ENCODE measurements at regions not wholly inside any gene's neighbourhood (a gene's known extent, or its start where the extent isn't known, plus 50 kb on each side); places are given as distances from the start of the nearest gene placed in this dataset.

DNA sequence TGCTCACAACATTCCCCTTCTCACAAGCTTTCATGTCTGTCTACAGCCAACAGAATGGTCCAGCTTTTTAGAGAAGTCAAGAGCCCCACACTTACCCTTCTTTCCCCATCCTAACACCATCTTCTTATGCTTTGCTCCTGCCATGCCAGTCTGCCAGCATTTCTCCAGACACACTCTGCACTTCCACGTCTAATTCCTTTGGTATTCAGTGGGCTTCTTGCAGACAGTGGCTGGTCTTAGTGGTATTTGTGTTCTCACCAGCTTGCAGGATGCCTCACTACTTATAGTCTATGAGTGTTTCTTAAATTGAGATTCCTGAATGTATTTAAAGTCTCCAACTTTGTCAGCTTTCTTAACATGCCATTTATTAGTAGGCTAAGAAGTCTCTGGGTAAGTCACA lies 154.4 kb downstream of the BBOX1 start:
- CTCF ChIA-PET, result interaction anchor here (1.1 kb wide), 1 partner anchor 102 kb away, joined by 3 read pairs; no protein-coding TSS in a partner anchor
- no peaks in the 10 kb centered on the region for H3K4me1 ChIP-seq (ENCODE audit: control insufficient read depth in 1 of 2, insufficient read depth in 2 of 2, low read length in 2 of 2)

DNA sequence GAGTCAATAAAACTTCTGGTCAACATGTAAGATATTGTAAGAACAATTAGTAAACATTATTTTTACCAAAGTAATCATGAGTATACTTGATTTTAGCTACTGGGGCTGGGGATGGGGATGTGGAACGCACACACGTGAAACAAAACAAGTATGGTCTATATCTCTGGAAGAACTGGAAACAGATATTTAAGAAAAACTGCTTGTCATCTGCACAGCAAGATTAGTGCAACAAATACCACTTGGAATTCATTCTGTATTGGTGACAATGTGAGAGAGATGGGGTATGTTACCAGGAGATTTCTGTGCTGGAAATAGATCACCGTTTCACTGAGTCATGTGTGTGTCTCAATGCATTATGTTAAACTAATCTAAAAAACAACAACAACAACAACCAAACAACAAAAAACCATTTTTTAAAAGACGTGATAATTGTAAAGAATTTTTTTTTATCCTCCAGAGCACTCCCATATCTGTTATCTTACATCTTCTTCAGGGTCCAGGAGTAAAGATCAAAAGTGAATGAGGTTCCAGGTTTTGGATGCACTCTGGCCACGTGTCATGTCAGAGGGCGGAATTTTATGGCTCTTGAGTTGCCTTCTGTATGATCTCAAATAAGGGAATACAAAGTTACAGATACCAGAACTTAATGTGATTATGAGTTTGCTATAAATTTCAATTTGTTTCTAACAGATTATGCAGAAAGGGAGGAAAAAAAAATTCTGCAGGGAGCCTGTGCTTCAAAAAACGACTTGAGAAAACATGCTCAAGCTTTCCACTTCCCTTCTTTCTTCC lies 153.0 kb downstream of the BBOX1 start:
- H3K79me2 ChIP-seq (ENCODE audit: insufficient read depth, low read length), result no peaks in the 10 kb centered on the region
- no peaks in the 10 kb centered on the region for H4K20me1 ChIP-seq (ENCODE audit: insufficient read depth)
- H3K9ac ChIP-seq (ENCODE audit: low read length), result no peak overlapping the region
- no peaks in the 10 kb centered on the region for H3K9me3 ChIP-seq (ENCODE audit: control insufficient read depth in 1 of 2, insufficient read depth in 1 of 2, low read depth in 1 of 2, low read length in 2 of 2)
- RAD21 ChIA-PET (ENCODE audit: low non-redundant PET in 1 of 2, low total read pairs in 2 of 2, uncharacterized antibody in 2 of 2, unreplicated experiment in 2 of 2), result no interaction called here
- H2AFZ ChIP-seq (ENCODE audit: low read depth, low read length, poor library complexity, severe bottlenecking), result no peak overlapping the region
- no peaks in the 10 kb centered on the region for H3K9me2 ChIP-seq (ENCODE audit: insufficient read depth)
- intact Hi-C loops (cut with micrococcal nuclease), result no loop called here
- no peak overlapping the region for H3K4me3 ChIP-seq (replicated peaks in 1 of 2; ENCODE audit: low read depth in 1 of 2, low read length in 2 of 2)
- H3K4me1 ChIP-seq (ENCODE audit: control insufficient read depth in 1 of 2, insufficient read depth in 2 of 2, low read length in 2 of 2), result no peaks in the 10 kb centered on the region
- CTCF ChIA-PET, result no interaction called here
- no TSS peak for BruUV-seq (replicated peaks)
- H3K4me2 ChIP-seq (ENCODE audit: low read length), result no peak overlapping the region
- no peak overlapping the region for H3K27ac ChIP-seq (ENCODE audit: low read depth, low read length)
- DNase-seq (ENCODE audit: low read depth, low spot score) (no peak), ATAC-seq (no peak)
- H3K27me3 ChIP-seq (ENCODE audit: insufficient read depth, low read length), result peaks cover 13% of the 10 kb centered on the region
- POLR2A ChIA-PET, result no interaction called here
- H3K36me3 ChIP-seq (ENCODE audit: control insufficient read depth in 1 of 2, insufficient read depth in 2 of 2, low read length in 2 of 2), result no peaks in the 10 kb centered on the region
- no peak for TF ChIP-seq SIN3A (IDR thresholded peaks at IDR 0.05; ENCODE audit: low read depth)
- TF ChIP-seq RAD21 (IDR thresholded peaks at IDR 0.05; ENCODE audit: low read depth), result no peak
- TF ChIP-seq JUND (IDR thresholded peaks at IDR 0.05), result no peak
- TF ChIP-seq, protein P1, sequence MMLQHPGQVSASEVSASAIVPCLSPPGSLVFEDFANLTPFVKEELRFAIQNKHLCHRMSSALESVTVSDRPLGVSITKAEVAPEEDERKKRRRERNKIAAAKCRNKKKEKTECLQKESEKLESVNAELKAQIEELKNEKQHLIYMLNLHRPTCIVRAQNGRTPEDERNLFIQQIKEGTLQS (IDR thresholded peaks at IDR 0.05), result no peak
- TF ChIP-seq, protein P2, sequence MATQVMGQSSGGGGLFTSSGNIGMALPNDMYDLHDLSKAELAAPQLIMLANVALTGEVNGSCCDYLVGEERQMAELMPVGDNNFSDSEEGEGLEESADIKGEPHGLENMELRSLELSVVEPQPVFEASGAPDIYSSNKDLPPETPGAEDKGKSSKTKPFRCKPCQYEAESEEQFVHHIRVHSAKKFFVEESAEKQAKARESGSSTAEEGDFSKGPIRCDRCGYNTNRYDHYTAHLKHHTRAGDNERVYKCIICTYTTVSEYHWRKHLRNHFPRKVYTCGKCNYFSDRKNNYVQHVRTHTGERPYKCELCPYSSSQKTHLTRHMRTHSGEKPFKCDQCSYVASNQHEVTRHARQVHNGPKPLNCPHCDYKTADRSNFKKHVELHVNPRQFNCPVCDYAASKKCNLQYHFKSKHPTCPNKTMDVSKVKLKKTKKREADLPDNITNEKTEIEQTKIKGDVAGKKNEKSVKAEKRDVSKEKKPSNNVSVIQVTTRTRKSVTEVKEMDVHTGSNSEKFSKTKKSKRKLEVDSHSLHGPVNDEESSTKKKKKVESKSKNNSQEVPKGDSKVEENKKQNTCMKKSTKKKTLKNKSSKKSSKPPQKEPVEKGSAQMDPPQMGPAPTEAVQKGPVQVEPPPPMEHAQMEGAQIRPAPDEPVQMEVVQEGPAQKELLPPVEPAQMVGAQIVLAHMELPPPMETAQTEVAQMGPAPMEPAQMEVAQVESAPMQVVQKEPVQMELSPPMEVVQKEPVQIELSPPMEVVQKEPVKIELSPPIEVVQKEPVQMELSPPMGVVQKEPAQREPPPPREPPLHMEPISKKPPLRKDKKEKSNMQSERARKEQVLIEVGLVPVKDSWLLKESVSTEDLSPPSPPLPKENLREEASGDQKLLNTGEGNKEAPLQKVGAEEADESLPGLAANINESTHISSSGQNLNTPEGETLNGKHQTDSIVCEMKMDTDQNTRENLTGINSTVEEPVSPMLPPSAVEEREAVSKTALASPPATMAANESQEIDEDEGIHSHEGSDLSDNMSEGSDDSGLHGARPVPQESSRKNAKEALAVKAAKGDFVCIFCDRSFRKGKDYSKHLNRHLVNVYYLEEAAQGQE (IDR thresholded peaks at IDR 0.05; ENCODE audit: low read depth), result no peak
- TF ChIP-seq FOSL1 (IDR thresholded peaks at IDR 0.05; ENCODE audit: low read depth), result no peak
- no peak for TF ChIP-seq ZNF274 (IDR thresholded peaks at IDR 0.05; ENCODE audit: low read depth, low read length)
- no peak for TF ChIP-seq POLR2AphosphoS5 (IDR thresholded peaks at IDR 0.05; ENCODE audit: low read depth, low read length)
- TF ChIP-seq EZH2phosphoT487 (IDR thresholded peaks at IDR 0.05; ENCODE audit: borderline replicate concordance), result no peak

More for the DNA sequence above, 154.4 kb downstream of the BBOX1 start:
- Histone ChIP-seq H2AFZ (ENCODE audit: low read depth, low read length, poor library complexity, severe bottlenecking) (no peak overlapping the region), H4K20me1 (ENCODE audit: insufficient read depth) (no peaks in the 10 kb centered on the region), H3K36me3 (ENCODE audit: control insufficient read depth in 1 of 2, insufficient read depth in 2 of 2, low read length in 2 of 2) (no peaks in the 10 kb centered on the region), H3K9ac (ENCODE audit: low read length) (no peak overlapping the region), H3K27ac (ENCODE audit: low read depth, low read length) (no peak overlapping the region), H3K27me3 (ENCODE audit: insufficient read depth, low read length) (peaks cover 10% of the 10 kb centered on the region; the same call in 1 of the 2 replicates), H3K79me2 (ENCODE audit: insufficient read depth, low read length) (no peaks in the 10 kb centered on the region), H3K4me2 (ENCODE audit: low read length) (no peak overlapping the region), H3K4me3 (replicated peaks in 1 of 2; ENCODE audit: low read depth in 1 of 2, low read length in 2 of 2) (no peak overlapping the region), H3K9me3 (ENCODE audit: control insufficient read depth in 1 of 2, insufficient read depth in 1 of 2, low read depth in 1 of 2, low read length in 2 of 2) (no peaks in the 10 kb centered on the region), H3K9me2 (ENCODE audit: insufficient read depth) (no peaks in the 10 kb centered on the region)
- BruUV-seq (replicated peaks), result no TSS peak
- TF ChIP-seq FOSL1 (IDR thresholded peaks at IDR 0.05; ENCODE audit: low read depth) (no peak), RAD21 (IDR thresholded peaks at IDR 0.05; ENCODE audit: low read depth) (no peak), SIN3A (IDR thresholded peaks at IDR 0.05; ENCODE audit: low read depth) (no peak), POLR2A (IDR thresholded peaks at IDR 0.05; ENCODE audit: borderline replicate concordance, extremely low read depth, insufficient read depth, insufficient read length) (no peak), YY1 (IDR thresholded peaks at IDR 0.05; ENCODE audit: extremely low read depth, insufficient replicate concordance, low read depth, low read length) (no peak), CEBPB (IDR thresholded peaks at IDR 0.05; ENCODE audit: low read depth) (no peak), ELF1 (IDR thresholded peaks at IDR 0.05; ENCODE audit: borderline replicate concordance, low read depth) (no peak), EZH2phosphoT487 (IDR thresholded peaks at IDR 0.05; ENCODE audit: borderline replicate concordance) (no peak)
- TF ChIP-seq, protein P3, sequence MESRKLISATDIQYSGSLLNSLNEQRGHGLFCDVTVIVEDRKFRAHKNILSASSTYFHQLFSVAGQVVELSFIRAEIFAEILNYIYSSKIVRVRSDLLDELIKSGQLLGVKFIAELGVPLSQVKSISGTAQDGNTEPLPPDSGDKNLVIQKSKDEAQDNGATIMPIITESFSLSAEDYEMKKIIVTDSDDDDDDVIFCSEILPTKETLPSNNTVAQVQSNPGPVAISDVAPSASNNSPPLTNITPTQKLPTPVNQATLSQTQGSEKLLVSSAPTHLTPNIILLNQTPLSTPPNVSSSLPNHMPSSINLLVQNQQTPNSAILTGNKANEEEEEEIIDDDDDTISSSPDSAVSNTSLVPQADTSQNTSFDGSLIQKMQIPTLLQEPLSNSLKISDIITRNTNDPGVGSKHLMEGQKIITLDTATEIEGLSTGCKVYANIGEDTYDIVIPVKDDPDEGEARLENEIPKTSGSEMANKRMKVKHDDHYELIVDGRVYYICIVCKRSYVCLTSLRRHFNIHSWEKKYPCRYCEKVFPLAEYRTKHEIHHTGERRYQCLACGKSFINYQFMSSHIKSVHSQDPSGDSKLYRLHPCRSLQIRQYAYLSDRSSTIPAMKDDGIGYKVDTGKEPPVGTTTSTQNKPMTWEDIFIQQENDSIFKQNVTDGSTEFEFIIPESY (IDR thresholded peaks at IDR 0.05; ENCODE audit: extremely low read depth, insufficient replicate concordance, low read length), result no peak
- ATAC-seq, result no peak
- intact Hi-C loops (cut with micrococcal nuclease), result no loop called here
- DNase-seq (ENCODE audit: low read depth, low spot score), result no peak
- ChIA-PET POLR2A (no interaction called here), RAD21 (ENCODE audit: low non-redundant PET in 1 of 2, low total read pairs in 2 of 2, uncharacterized antibody in 2 of 2, unreplicated experiment in 2 of 2) (no interaction called here)

Measured in HCT116 (cell line).